HG03025 (cell line): ENCODE measurements at regions not wholly inside any gene's neighbourhood (a gene's known extent, or its start where the extent isn't known, plus 50 kb on each side); places are given as distances from the start of the nearest gene placed in this dataset.

ENCODE experiments used
- ATAC-seq: cut with Tn5 transposase; IDR thresholded peaks from one replicate; pipeline ENCODE4 v1.9.1; 2021; ENCODE audit warnings: mild to moderate bottlenecking, moderate library complexity; ENCODE audit not compliant: unreplicated experiment, low FRiP score

GRCh38 chr7:46900312-46901263 is 681.3 kb downstream of the TNS3 start:
- ATAC-seq, result no peak

- ATAC-seq, result no peak
Measured at GRCh38 chr7:46897381-46897780, 684.5 kb downstream of the TNS3 start.

DNA sequence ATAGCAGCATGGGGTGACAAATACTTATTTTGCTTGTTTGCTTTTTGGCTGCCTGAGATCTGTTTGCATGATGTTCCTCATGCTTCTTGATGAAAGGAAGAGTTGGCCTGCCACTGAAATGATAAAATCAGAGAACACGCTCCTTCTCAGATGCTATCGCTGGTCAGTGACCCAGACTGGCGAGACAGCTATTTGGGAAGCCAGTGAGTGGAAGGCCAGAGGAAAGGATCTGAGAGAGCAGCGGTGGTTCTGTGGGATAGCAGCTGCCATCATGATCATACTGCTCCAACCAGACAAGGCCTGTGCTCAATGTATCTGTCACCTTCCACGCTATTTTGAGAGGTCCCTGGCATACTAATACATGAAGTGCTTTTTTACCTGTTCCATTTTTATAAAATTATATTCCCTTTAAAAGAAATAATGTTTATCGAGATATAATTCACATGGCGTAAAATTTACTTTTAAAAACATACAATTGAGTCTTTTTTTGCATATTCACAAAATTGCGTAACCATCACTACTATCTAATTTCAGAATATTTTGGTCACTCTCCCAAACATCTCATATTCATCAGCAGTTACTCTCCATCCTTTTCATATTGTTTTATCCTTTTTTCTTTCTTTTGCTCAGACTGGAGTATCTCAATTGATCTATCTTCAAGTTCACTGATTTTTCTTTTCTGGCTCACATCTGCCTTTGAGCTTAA is 695.1 kb downstream of the TNS3 start:
- ATAC-seq, result no peak

DNA sequence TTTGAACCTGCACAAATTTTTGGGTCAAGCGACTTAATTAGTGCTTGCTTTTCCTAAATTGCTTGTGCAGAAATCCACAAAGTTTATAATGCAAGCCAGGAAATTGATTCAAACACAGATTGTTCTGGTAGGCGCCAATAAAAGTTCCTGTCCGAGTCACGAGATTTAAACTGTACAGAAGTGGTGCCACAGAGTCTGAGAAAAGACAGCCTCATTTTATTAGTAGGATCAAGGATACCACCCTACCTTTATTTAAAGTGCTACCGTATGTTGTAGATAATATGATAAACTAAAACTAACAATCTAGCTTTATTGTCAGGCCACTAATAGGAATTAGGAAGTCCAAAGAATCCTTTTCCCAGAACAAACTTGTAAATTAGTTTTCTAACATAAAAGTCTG is 696.7 kb downstream of the TNS3 start:
- ATAC-seq, result no peak

DNA sequence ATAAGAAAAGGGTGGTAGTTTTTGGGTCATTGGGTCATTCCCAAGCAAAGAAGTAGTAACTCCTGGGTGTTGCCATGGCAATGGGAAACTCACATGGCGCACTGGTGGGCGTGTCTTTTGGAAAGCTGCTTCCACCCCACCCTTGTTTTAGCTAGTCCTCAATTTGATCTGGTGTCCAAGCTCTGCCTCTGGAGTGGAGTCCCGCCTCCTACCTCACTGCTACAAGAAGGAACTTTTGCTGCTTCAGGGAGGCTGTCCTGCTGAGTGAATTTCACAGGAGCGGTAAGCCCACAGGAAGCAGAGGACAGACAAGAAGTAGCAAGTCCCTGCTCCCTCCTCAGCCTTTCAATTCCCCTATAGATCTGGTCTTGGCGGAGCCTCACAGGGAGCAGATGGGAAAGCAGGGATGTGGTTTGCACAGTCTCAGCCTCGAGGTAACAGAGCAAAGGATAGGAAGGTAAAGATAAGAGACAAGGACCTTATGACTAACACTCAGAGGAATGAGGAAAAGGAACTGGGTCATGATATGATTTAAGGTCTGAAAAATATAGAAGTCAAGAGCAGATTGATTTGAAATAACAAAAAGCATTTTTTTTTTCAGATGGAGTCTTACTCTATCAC is 700.3 kb downstream of the TNS3 start:
- ATAC-seq, result no peak

DNA sequence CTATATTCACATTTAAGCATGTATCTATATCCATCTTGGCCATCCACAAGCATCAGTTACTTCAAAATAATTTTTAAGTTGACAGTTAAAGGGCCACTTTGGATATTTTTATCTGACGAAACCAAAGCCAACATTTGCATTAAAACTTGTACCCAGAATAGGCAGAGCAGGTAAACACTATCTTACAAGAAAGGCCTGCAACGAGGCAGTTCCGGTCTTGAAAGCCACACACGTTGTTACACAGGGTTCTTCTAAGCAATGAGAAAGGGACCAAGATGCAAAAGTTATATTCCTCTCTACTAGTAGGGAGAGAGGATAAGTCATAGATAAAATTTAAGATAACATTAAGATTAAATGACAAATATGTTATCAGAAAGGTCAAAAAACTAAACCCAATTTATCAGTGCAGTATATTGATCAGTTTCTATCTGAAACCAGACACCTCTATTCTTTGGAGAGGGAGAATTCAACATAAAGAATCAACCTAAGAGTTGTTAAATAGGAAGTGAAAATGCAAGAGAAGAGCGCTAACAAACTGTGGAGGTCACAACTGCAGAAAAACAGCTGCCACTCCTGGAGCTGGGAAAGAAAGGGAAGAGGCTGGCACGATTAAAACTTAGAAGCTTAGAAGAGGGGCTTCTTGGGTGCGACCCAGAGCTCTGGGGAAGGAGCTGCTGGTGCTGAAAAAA is 701.3 kb downstream of the TNS3 start:
- ATAC-seq, result no peak

DNA sequence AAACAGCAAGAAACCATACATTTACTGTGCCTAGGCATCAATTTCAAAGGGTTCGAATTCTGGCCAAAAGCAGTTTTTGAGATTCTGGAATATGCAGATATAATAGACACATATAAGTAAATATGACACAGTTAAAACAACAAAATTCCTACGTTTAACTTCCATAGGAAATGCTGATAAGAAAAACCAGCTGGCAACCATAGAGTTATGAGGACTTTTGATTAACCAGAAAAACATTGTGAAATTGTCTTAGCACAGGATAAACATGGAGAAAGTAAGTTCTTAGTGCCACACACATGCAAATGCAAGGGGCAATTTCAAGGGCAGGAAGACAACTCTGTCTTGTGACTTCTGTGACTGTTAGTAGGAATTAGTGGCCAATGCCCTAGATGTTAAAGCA is 702.1 kb downstream of the TNS3 start:
- ATAC-seq, result no peak

GRCh38 chr7:46871516-46871915 is 710.4 kb downstream of the TNS3 start:
- ATAC-seq, result no peak

- no peak for ATAC-seq
Measured at GRCh38 chr7:46864716-46865115, 717.2 kb downstream of the TNS3 start.

- no peak for ATAC-seq
Measured at GRCh38 chr7:46859963-46860475, 721.9 kb downstream of the TNS3 start.

GRCh38 chr7:46855851-46856250 is 726.1 kb downstream of the TNS3 start:
- no peak for ATAC-seq

- ATAC-seq, result no peak
Measured at GRCh38 chr7:46854958-46855473, 726.9 kb downstream of the TNS3 start.

GRCh38 chr7:46853451-46853850 is 728.5 kb downstream of the TNS3 start:
- no peak for ATAC-seq

DNA sequence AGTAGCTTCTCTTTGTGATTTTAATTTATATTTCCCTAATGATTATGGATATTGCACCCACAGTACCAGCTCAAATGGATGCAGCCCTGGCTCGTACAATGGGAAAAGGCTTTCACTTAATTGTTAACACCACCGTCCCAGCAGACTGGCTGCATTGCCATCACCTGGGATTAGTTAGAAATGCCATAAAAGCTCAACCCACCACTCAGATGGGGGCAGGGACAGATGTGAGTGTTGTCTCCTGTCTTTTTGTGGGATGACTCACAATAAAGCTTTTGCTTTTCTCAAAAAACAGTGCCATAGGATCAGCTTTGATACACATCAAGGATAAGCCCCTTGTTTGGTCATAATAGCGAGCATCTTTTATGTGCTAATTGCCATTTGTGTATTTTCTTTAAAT is 729.1 kb downstream of the TNS3 start:
- ATAC-seq, result no peak

DNA sequence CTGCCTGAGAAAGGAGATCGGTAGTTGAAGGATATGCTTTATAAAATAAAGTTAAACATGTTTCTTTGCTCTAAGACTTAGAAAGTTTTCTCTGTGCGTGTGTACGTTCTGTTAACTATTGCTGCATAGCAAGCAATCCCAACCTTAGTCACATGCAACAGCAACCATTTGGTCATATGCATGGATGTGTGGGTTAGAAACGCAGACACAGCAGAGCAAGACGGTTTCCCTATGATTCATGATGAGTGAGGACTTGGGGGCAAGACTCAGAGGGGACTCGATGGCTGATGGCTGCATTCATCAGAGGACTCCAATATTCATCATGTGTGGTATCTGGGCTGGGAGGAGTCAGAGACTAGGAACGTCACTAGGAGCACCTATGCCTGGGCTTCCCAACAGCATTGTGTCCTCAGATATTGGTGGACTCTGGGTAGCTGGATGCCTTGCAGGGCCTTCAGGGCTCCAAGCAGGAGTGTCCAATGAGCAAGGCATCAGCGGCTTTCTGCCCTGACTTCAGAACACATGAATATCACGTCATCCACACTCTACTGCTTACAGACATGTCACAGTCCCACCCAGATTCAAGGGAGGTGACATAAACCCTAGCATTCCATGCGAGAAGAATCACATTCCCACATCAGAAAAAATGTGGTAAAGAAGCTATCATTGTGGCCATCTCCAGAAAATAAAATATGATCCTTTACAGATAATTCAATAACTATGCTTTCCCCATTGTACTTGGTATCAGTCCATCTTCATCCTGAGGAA is 731.2 kb downstream of the TNS3 start:
- ATAC-seq, result no peak

DNA sequence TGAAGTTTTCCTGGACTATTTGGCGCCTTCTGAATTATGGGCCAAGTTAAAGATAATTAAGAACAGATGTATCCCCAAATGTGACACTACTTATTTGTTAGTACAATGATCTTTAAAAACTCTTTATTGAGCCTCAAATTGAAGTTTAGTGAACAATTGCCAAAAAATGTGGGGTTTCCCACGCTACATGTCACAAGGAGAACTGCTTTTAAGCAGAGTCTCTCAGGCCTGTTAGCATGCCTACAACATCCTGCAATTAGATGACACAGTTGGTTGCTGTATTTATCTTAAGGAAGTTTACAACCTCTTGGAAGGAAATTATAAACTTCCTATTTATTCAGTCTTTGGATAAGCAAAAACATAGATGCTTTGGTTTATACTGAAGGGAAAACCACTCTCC is 733.0 kb downstream of the TNS3 start:
- no peak for ATAC-seq

DNA sequence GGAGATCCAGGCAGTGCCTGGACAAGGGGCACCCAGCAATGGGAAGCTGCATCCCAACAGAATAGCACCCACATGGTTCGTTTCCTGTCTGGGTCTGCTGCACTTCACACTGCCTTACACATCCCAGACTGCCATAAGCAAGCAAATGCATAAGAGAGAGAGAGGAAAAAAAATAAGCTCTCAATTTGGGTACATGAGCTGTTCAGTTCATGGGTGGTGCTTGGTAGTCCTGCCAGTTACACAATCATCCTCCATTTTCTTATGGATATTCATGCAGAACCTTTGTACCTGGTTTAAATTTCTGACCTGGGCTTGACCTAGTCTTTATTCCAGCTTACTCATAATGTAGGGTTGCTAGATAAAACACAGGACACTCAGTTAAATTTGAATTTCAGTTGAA is 733.6 kb downstream of the TNS3 start:
- ATAC-seq, result no peak

DNA sequence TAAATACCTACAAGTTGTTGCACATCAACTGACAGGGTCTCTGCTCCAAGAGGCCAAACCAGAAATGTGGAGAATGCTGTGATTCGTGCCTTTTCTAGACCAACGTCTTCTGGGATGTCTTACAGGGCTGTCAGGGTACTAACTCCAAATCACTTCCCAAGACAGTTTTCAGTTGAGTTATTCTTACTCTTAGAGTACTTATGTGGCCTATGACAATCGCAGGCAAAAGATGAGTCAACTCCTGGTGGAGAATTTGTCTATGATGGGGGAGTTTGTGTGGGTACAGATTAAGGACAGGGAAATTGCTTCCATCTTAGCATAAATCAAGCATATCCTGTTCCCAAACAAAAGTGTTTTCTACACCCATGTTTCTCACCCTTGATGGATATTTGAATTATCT is 734.8 kb downstream of the TNS3 start:
- ATAC-seq, result no peak

- ATAC-seq, result no peak
Measured at GRCh38 chr7:46844486-46844885, 737.4 kb downstream of the TNS3 start.

GRCh38 chr7:46841248-46841647 is 740.7 kb downstream of the TNS3 start:
- ATAC-seq, result no peak
